GM12892 (cell line): ENCODE measurements at regions not wholly inside any gene's neighbourhood (a gene's known extent, or its start where the extent isn't known, plus 50 kb on each side); places are given as distances from the start of the nearest gene placed in this dataset.
"Not testable (repeated sequence)": the region's sequence is repeated elsewhere in the genome, so short reads cannot be mapped to it uniquely, and the experiment has no call there.

Experiments
- DNase-seq: peaks from one replicate; pipeline ENCODE4 v3.0.0; 2011; ENCODE audit not compliant: insufficient read length
- FAIRE-seq: peaks from 2 replicates; lab custom pipeline; 2011; peaks lifted over from hg19 to GRCh38; lab: Jason Lieb, UNC
- POLR2A ChIP-seq: IDR thresholded peaks from 2 replicates; pipeline ENCODE4 v1.6.1; 2011; ENCODE audit warnings: low read depth, low read length, control low read depth
- POLR2AphosphoS5 ChIP-seq: IDR thresholded peaks from 2 replicates; pipeline ENCODE4 v1.6.1; 2011; ENCODE audit warnings: low read depth, low read length, control low read depth
- TAF1 ChIP-seq: IDR thresholded peaks from 2 replicates; pipeline ENCODE4 v1.6.1; 2011; ENCODE audit warnings: low read depth, mild to moderate bottlenecking, control low read depth, low read length, borderline replicate concordance

DNA sequence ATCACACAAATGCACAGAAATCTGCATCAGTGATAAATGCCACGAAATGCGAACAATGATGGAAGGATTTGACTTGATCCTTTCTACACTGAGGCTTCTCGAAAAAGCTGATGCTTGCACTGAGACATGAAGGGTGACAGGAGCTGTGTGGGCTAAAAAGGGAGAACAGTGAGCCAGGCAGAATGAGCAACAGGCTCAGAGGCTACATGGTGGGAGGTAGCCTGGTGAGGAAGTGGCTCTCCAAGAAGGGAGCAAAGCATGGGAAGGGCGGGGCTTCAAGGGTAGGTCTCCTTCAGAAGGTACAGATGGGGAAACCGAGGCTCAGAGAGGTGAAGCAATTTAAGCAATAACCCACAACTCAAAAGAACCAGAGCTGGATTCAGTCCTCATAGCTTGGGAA lies 82.4 kb downstream of the TRIM43 start:
- DNase-seq (no peak), FAIRE-seq (no peak)
- no peak for TF ChIP-seq TAF1
- TF ChIP-seq POLR2AphosphoS5: no peak
- no peak for TF ChIP-seq POLR2A

DNA sequence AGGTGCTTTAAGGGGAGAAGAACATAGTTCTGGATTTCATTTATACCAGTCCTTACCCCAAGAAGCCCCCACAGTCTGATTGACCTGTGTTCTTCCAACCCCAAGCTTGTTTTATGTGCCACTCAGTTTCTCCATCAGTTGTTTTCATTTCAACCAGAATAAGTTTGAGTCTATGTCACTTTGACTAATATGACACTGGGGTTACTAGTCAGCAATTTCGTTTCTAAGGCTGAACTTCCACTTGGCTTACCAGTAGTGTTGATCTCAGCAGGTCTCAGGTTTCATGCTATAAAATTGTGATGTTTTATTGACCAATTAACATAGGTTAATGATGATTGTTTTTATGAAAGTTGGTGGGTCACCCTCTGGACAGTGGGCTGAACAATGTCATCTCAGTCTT lies 84.8 kb downstream of the TRIM43 start:
- DNase-seq: not testable (repeated sequence)
- peak; percentile 36 for FAIRE-seq

DNA sequence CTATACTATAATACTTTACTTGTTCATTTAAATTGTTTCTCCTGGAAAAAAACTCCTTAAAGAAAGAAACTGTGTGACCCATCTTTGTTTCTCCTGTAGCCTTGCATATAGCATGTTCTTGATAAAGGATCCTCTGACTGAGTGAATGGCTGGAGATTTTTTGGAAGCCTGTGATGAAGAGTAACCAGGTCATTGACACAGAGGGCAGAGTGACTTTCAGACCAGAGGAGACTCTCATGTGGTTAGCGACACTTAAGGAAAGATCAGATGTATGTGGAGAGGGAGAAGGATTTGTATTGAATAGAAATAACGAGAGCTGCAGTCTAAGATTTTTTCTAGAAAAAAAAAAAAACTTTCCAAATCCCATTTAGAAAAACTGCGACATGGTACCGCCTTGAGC lies 85.5 kb downstream of the TRIM43 start:
- no peak for DNase-seq
- TF ChIP-seq TAF1 (no peak), POLR2AphosphoS5 (no peak), POLR2A (no peak)
- no peak for FAIRE-seq

- not testable (repeated sequence) for DNase-seq
- FAIRE-seq: peak; percentile 69
Measured at GRCh38 chr2:95677833-95678232, 86.0 kb downstream of the TRIM43 start.

DNA sequence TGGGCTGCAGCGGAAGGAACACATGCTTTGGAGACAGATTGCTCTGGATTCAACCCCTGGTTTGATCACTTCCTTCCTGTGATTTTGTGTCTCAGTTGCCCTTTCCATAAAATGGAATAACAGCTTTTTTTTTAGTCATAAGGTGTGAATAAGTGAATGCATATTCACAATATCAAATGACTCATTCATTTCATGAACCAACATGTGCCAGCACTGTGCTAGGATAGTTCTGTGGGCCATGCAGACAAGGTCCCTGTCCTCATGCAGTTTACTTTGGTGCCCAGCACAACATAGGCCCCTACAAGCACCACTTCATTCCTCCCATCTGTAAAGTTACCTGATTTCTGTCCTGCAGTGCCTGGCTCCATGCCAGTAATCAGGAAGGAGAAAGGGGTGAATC lies 89.4 kb downstream of the TRIM43 start:
- FAIRE-seq: peak; percentile 5
- DNase-seq: not testable (repeated sequence)

DNA sequence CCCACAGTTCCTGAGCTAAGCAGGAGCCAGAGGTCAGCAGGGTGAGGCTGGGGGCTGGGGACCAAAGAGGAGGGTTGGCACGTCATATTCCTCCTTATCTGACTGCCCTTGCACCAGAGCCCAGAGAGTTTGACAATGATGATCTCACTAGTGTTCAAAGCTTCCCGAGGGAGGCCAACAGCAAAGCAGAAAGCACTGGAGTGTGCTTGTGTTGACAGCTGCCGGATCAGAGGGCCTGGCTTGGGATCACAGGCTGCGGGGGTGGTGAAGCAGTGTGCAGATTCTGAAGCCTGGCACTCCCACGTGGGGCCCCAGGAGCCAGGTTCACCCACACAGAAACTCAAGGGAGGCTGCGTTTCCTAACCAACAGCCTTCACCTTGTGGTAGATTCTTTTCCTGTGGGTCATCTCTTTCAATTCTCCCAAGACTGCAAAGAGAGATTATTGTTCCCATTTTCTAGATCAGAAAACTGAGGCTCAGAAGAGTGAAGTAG lies 89.8 kb downstream of the TRIM43 start:
- not testable (repeated sequence) for DNase-seq, FAIRE-seq

- not testable (repeated sequence) for DNase-seq, FAIRE-seq
Measured at GRCh38 chr2:95682889-95683517, 91.2 kb downstream of the TRIM43 start.

GRCh38 chr2:95685513-95685912 lies 93.7 kb downstream of the TRIM43 start:
- DNase-seq (no peak), FAIRE-seq (no peak)
- TF ChIP-seq POLR2AphosphoS5 (no peak), POLR2A (no peak), TAF1 (no peak)

DNA sequence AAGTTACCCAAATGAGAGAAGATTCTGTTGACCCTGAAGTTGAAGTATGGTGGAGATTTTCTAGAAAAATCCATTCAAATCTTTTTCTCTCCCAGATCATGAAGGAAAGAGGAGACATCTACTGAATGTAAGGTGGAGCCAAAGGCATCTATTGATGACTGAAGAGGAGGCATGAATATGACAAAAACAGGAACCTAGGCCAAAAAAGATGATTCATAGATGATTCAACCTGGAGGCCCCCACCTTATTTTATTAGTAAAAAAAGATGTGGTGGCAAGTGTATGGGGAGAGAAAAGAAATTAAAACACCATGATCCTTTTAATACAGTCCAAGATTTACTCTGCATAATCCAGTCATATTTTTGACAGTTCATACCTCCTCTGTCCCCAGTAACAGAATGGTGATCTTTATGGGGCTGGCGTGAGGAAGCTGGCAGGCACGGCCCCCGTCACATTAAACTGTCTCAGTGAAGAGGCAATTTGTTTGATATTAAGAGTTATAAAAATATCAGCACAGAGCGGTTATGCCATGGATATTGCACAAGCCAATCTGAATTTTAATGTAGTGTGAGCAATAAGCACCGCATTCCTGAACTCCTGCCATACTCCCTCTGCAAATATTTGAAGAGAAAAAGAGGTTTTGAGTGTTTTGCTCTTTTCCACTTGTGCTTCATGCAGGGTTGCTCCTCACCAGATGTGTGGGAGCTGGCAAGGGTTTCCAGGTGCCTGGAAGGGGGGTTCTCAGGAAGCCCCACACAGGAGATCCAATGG lies 94.4 kb downstream of the TRIM43 start:
- not testable (repeated sequence) for FAIRE-seq, DNase-seq

DNA sequence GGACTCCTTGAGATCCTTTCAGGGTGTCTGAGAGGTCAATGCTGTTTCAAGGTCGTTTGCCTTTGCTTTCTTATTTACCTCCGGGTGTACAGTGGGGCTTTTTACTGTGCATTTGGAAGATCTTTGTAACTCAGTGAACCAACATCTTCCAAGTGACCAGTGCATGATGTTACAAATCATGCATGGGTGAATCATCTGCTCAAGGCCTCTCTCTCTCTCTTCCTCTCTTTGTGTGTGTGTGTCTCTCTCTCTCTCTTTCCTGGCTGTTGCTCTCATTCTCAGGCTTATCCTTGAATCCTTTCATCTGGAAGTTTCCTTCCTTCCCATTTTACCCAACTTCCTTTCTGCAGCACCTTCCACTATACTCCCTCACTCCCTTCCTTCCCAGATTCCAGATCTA lies 96.1 kb downstream of the TRIM43 start:
- FAIRE-seq, DNase-seq: not testable (repeated sequence)

- FAIRE-seq, DNase-seq: not testable (repeated sequence)
Measured at GRCh38 chr2:95691210-95691609, 99.4 kb downstream of the TRIM43 start.

GRCh38 chr2:95693071-95693846 lies 101.5 kb downstream of the TRIM43 start:
- FAIRE-seq, DNase-seq: not testable (repeated sequence)

GRCh38 chr2:95695613-95696012 lies 103.8 kb downstream of the TRIM43 start:
- DNase-seq: no peak
- TF ChIP-seq TAF1 (no peak), POLR2A (no peak), POLR2AphosphoS5 (no peak)
- no peak for FAIRE-seq
